ENCODE measurements at regions not wholly inside any gene's neighbourhood (a gene's known extent, or its start where the extent isn't known, plus 50 kb on each side); places are given as distances from the start of the nearest gene placed in this dataset.
A peak's percentile ranks its signal among the peaks of the same experiment; 100 is the strongest.

GRCh38 chr4:142961866-142962265 is 115.8 kb upstream of the INPP4B start:
- no peak for DNase-seq

GRCh38 chr4:142974328-142974727 is 128.2 kb upstream of the INPP4B start:
- DNase-seq = no peak

GRCh38 chr4:142975618-142976017 is 129.5 kb upstream of the INPP4B start:
- no peak for DNase-seq

- no peak for DNase-seq
Measured at GRCh38 chr4:142976482-142976881, 130.4 kb upstream of the INPP4B start.

GRCh38 chr4:142977182-142977581 is 131.1 kb upstream of the INPP4B start:
- DNase-seq = no peak

- no peak for DNase-seq
Measured at GRCh38 chr4:142983065-142983464, 137.0 kb upstream of the INPP4B start.

GRCh38 chr4:142983589-142983988 is 137.5 kb upstream of the INPP4B start:
- DNase-seq = no peak

GRCh38 chr4:142984871-142985585 is 138.9 kb upstream of the INPP4B start:
- peak; percentile 6 for DNase-seq

- no peak for DNase-seq
Measured at GRCh38 chr4:143016171-143016570, 168.5 kb upstream of the USP38 start.

GRCh38 chr4:143017210-143017609 is 167.5 kb upstream of the USP38 start:
- no peak for DNase-seq

- DNase-seq = no peak
Measured at GRCh38 chr4:143019351-143019750, 165.4 kb upstream of the USP38 start.

- no peak for DNase-seq
Measured at GRCh38 chr4:143021384-143021783, 163.3 kb upstream of the USP38 start.

GRCh38 chr4:143023239-143023918 is 161.3 kb upstream of the USP38 start:
- no peak for DNase-seq

GRCh38 chr4:143025081-143025704 is 159.5 kb upstream of the USP38 start:
- DNase-seq = peak; percentile 61

GRCh38 chr4:143026459-143027170 is 158.1 kb upstream of the USP38 start:
- no peak for DNase-seq

- no peak for DNase-seq
Measured at GRCh38 chr4:143035661-143036060, 149.1 kb upstream of the USP38 start.

- no peak for DNase-seq
Measured at GRCh38 chr4:143036443-143036842, 148.3 kb upstream of the USP38 start.

GRCh38 chr4:143046454-143046853 is 138.3 kb upstream of the USP38 start:
- no peak for DNase-seq

- DNase-seq = no peak
Measured at GRCh38 chr4:143046906-143047305, 137.8 kb upstream of the USP38 start.

- no peak for DNase-seq
Measured at GRCh38 chr4:143054971-143055370, 129.7 kb upstream of the USP38 start.

GRCh38 chr4:143055997-143056396 is 128.7 kb upstream of the USP38 start:
- no peak for DNase-seq

GRCh38 chr4:143071351-143071750 is 113.4 kb upstream of the USP38 start:
- no peak for DNase-seq

GRCh38 chr4:143076723-143077122 is 108.0 kb upstream of the USP38 start:
- no peak for DNase-seq

Measured in fibroblast of skin of scalp (primary cell).